ENCODE measurements at regions not wholly inside any gene's neighbourhood (a gene's known extent, or its start where the extent isn't known, plus 50 kb on each side); places are given as distances from the start of the nearest gene placed in this dataset.

GRCh38 chr9:108662091-108662875 lies 193.5 kb downstream of the ACTL7B start:
- no peaks in the 10 kb centered on the region for H3K27me3 Mint-ChIP-seq (ENCODE audit: low read depth)
- H3K9me3 Mint-ChIP-seq: peaks cover 4% of the 10 kb centered on the region
- no peak overlapping the region for H3K4me3 Mint-ChIP-seq
- TF ChIP-seq CTCF (conservative IDR thresholded peaks at IDR 0.05): no peak
- H3K27ac Mint-ChIP-seq (ENCODE audit: unreplicated experiment): no peak overlapping the region
- H3K4me1 Mint-ChIP-seq: no peaks in the 10 kb centered on the region
- no peak for DNase-seq (ENCODE audit: low read depth, low spot score)
- peaks cover 5% of the 10 kb centered on the region for H3K36me3 Mint-ChIP-seq (ENCODE audit: low read depth)

- no peak for TF ChIP-seq CTCF (conservative IDR thresholded peaks at IDR 0.05)
- H3K9me3 Mint-ChIP-seq: peaks cover 4% of the 10 kb centered on the region
- peaks cover 10% of the 10 kb centered on the region for H3K27me3 Mint-ChIP-seq (ENCODE audit: low read depth)
- no peak overlapping the region for H3K4me3 Mint-ChIP-seq
- H3K4me1 Mint-ChIP-seq: no peaks in the 10 kb centered on the region
- no peak overlapping the region for H3K27ac Mint-ChIP-seq (ENCODE audit: unreplicated experiment)
- DNase-seq (ENCODE audit: low read depth, low spot score): no peak
- peaks cover 5% of the 10 kb centered on the region for H3K36me3 Mint-ChIP-seq (ENCODE audit: low read depth)
Measured at GRCh38 chr9:108656566-108656965, 199.2 kb downstream of the ACTL7B start.

- TF ChIP-seq CTCF (conservative IDR thresholded peaks at IDR 0.05): no peak
- Mint-ChIP-seq H3K4me3 (no peak overlapping the region), H3K9me3 (peaks cover 4% of the 10 kb centered on the region), H3K27ac (ENCODE audit: unreplicated experiment) (no peak overlapping the region), H3K4me1 (no peaks in the 10 kb centered on the region), H3K36me3 (ENCODE audit: low read depth) (peaks cover 5% of the 10 kb centered on the region), H3K27me3 (ENCODE audit: low read depth) (peaks cover 10% of the 10 kb centered on the region)
- no peak for DNase-seq (ENCODE audit: low read depth, low spot score)
Measured at GRCh38 chr9:108655818-108656217, 200.0 kb downstream of the ACTL7B start.

GRCh38 chr9:108654566-108654965 lies 201.2 kb downstream of the ACTL7B start:
- peaks cover 5% of the 10 kb centered on the region for H3K36me3 Mint-ChIP-seq (ENCODE audit: low read depth)
- no peak for DNase-seq (ENCODE audit: low read depth, low spot score)
- H3K4me3 Mint-ChIP-seq: no peak overlapping the region
- no peak overlapping the region for H3K27ac Mint-ChIP-seq (ENCODE audit: unreplicated experiment)
- H3K27me3 Mint-ChIP-seq (ENCODE audit: low read depth): peaks cover 13% of the 10 kb centered on the region
- no peaks in the 10 kb centered on the region for H3K4me1 Mint-ChIP-seq
- H3K9me3 Mint-ChIP-seq: peaks cover 4% of the 10 kb centered on the region
- no peak for TF ChIP-seq CTCF (conservative IDR thresholded peaks at IDR 0.05)

- Mint-ChIP-seq H3K36me3 (ENCODE audit: low read depth) (no peaks in the 10 kb centered on the region), H3K9me3 (no peaks in the 10 kb centered on the region), H3K4me3 (no peak overlapping the region), H3K27ac (ENCODE audit: unreplicated experiment) (no peak overlapping the region), H3K4me1 (no peaks in the 10 kb centered on the region), H3K27me3 (ENCODE audit: low read depth) (peaks cover 14% of the 10 kb centered on the region)
- no peak for TF ChIP-seq CTCF (conservative IDR thresholded peaks at IDR 0.05)
- no peak for DNase-seq (ENCODE audit: low read depth, low spot score)
Measured at GRCh38 chr9:108652851-108653250, 202.9 kb downstream of the ACTL7B start.

Data from neural crest cell (in vitro differentiated cells).